IMR-90 (cell line): ENCODE measurements at regions not wholly inside any gene's neighbourhood (a gene's known extent, or its start where the extent isn't known, plus 50 kb on each side); places are given as distances from the start of the nearest gene placed in this dataset.
A peak's percentile ranks its signal among the peaks of the same experiment; 100 is the strongest.

Experiments
- ATAC-seq: fragments of 200-7000 bp; cut with Tn5 transposase; 2 replicates; pipeline ENCODE4 v1.9.1; 2020; ENCODE audit warnings: low read depth, mild to moderate bottlenecking, moderate library complexity
- BruUV-seq: library from RNA; stranded (reverse); fragments of 400-500 nt; replicated peaks from 2 replicates; lab custom pipeline; 2021; lab: Mats Ljungman, UMichigan
- CTCF ChIA-PET: fragments of 300-600 bp; formaldehyde crosslinking; extraction: SDS; loops from one replicate; lab custom pipeline; 2021; ENCODE audit warnings: antibody characterized with exemption; lab: Yijun Ruan, JAX
- POLR2A ChIA-PET: fragments of 300-600 bp; sonication (Branson Sonifier 250); formaldehyde crosslinking; loops from one replicate; lab custom pipeline; 2022; ENCODE audit warnings: antibody characterized with exemption; ENCODE audit not compliant: unreplicated experiment; lab: Charles Lee
- DNase-seq: peaks from one replicate; pipeline ENCODE4 v3.0.0; 2013
- H2AFZ ChIP-seq: replicated peaks from 2 replicates; pipeline ENCODE3; 2013; ENCODE audit warnings: low read length, mild to moderate bottlenecking; ENCODE audit not compliant: poor library complexity
- H2AK5ac ChIP-seq: 2 replicates; pipeline ENCODE4 v1.6.1; 2013; ENCODE audit warnings: low read depth, low read length, inconsistent platforms
- H2AK9ac ChIP-seq: replicated peaks from 2 replicates; pipeline ENCODE3; 2013; ENCODE audit warnings: mild to moderate bottlenecking, low read depth, low read length, moderate library complexity; ENCODE audit not compliant: poor library complexity
- H2BK120ac ChIP-seq: 2 replicates; pipeline ENCODE4 v1.6.1; 2013; ENCODE audit warnings: low read depth, low read length, inconsistent platforms
- H2BK15ac ChIP-seq: 3 replicates; pipeline ENCODE4 v1.6.1; 2013; ENCODE audit warnings: low read depth, low read length, inconsistent platforms
- H2BK20ac ChIP-seq: 2 replicates; pipeline ENCODE4 v1.6.1; 2013; ENCODE audit warnings: low read depth, mild to moderate bottlenecking, inconsistent platforms, low read length, moderate library complexity
- H2BK5ac ChIP-seq: 2 replicates; pipeline ENCODE4 v1.6.1; 2013; ENCODE audit warnings: mild to moderate bottlenecking, low read depth, low read length, inconsistent platforms; ENCODE audit not compliant: poor library complexity, severe bottlenecking
- H3K14ac ChIP-seq: replicated peaks from 2 replicates; pipeline ENCODE4 v1.6.1; 2013; ENCODE audit warnings: low read depth, low read length, inconsistent platforms
- H3K18ac ChIP-seq: 2 replicates; pipeline ENCODE4 v1.6.1; 2013; ENCODE audit warnings: low read depth, low read length, control low read depth
- H3K23ac ChIP-seq: 2 replicates; pipeline ENCODE4 v1.6.1; 2013; ENCODE audit warnings: low read depth, low read length, inconsistent platforms
- H3K27ac ChIP-seq: 2 replicates; pipeline ENCODE4 v1.5.1; 2013; ENCODE audit warnings: mild to moderate bottlenecking, control low read depth, low read length; ENCODE audit not compliant: insufficient read depth
- H3K27me3 ChIP-seq: 2 replicates; pipeline ENCODE4 v1.6.1; 2013; ENCODE audit warnings: low read length; ENCODE audit not compliant: control insufficient read depth, insufficient read depth
- H3K36me3 ChIP-seq: 2 replicates; pipeline ENCODE4 v1.6.1; 2013; ENCODE audit warnings: low read length, mixed read lengths; ENCODE audit not compliant: control insufficient read depth, insufficient read depth
- H3K4ac ChIP-seq: 2 replicates; pipeline ENCODE4 v1.6.1; 2013; ENCODE audit warnings: low read depth, low read length, inconsistent platforms
- H3K4me1 ChIP-seq: 2 replicates; pipeline ENCODE4 v1.6.1; 2013; ENCODE audit warnings: low read length, mixed read lengths; ENCODE audit not compliant: control insufficient read depth, insufficient read depth
- H3K4me2 ChIP-seq: 2 replicates; pipeline ENCODE4 v1.6.1; 2013; ENCODE audit warnings: low read depth, mild to moderate bottlenecking, control low read depth, low read length, moderate library complexity
- H3K4me3 ChIP-seq: 2 replicates; pipeline ENCODE4 v1.5.1; 2013; ENCODE audit warnings: low read depth, mild to moderate bottlenecking, control low read depth, low read length, moderate library complexity; ENCODE audit not compliant: insufficient read depth
- H3K56ac ChIP-seq: 2 replicates; pipeline ENCODE4 v1.6.1; 2013; ENCODE audit warnings: low read length, inconsistent platforms; ENCODE audit not compliant: insufficient read depth; ENCODE audit errors: extremely low read depth
- H3K79me1 ChIP-seq, 2 experiments: 2 replicates each; pipeline ENCODE4 v1.6.1; 2013; ENCODE audit warnings: low read length in 2 of 2, inconsistent platforms in 1 of 2, low read depth in 1 of 2
- H3K9ac ChIP-seq: 2 replicates; pipeline ENCODE4 v1.6.1; 2013; ENCODE audit warnings: low read depth, low read length, control low read depth
- H3K9me1 ChIP-seq: 2 replicates; pipeline ENCODE4 v1.6.1; 2013; ENCODE audit warnings: low read length, inconsistent platforms; ENCODE audit not compliant: insufficient read depth
- H3K9me3 ChIP-seq: 2 replicates; pipeline ENCODE4 v1.6.1; 2013; ENCODE audit warnings: low read length; ENCODE audit not compliant: control insufficient read depth, insufficient read depth
- H4K20me1 ChIP-seq: 2 replicates; pipeline ENCODE4 v1.6.1; 2013; ENCODE audit warnings: low read length, inconsistent platforms; ENCODE audit not compliant: insufficient read depth
- H4K5ac ChIP-seq: 2 replicates; pipeline ENCODE4 v1.6.1; 2013; ENCODE audit warnings: mild to moderate bottlenecking, low read depth, low read length, control low read depth
- H4K8ac ChIP-seq, 2 experiments: 2 replicates each; pipeline ENCODE4 v1.6.1; 2013; ENCODE audit warnings: low read depth in 2 of 2, low read length in 2 of 2, control low read depth in 1 of 2, inconsistent platforms in 1 of 2
- H4K91ac ChIP-seq: 2 replicates; pipeline ENCODE4 v1.6.1; 2013; ENCODE audit warnings: low read depth, low read length, inconsistent platforms; ENCODE audit not compliant: insufficient read depth
- CEBPB ChIP-seq: IDR thresholded peaks from 2 replicates; pipeline ENCODE4 v1.6.1; 2012; ENCODE audit warnings: low read depth, low read length, improper control_type of control experiment
- CHD1 ChIP-seq: IDR thresholded peaks from 2 replicates; pipeline ENCODE4 v1.6.1; 2012; ENCODE audit warnings: low read depth, low read length, improper control_type of control experiment
- CTCF ChIP-seq: conservative IDR thresholded peaks from 2 replicates; pipeline ENCODE4 v1.5.1; 2012; ENCODE audit warnings: mild to moderate bottlenecking, low read depth, low read length, improper control_type of control experiment
- ELK1 ChIP-seq: fragments of 150-350 bp; IDR thresholded peaks from 2 replicates; pipeline ENCODE4 v1.6.1; 2016; ENCODE audit warnings: low read depth, mild to moderate bottlenecking, low read length, moderate library complexity, borderline replicate concordance
- FOS ChIP-seq: fragments of 150-350 bp; IDR thresholded peaks from 2 replicates; pipeline ENCODE4 v1.6.1; 2016; ENCODE audit warnings: low read depth, low read length
- MXI1 ChIP-seq: IDR thresholded peaks from 2 replicates; pipeline ENCODE4 v1.6.1; 2012; ENCODE audit warnings: low read depth, mild to moderate bottlenecking, low read length, moderate library complexity, borderline replicate concordance
- RAD21 ChIP-seq: IDR thresholded peaks from 2 replicates; pipeline ENCODE4 v1.6.1; 2012; ENCODE audit warnings: low read length, improper control_type of control experiment
- RCOR1 ChIP-seq: IDR thresholded peaks from 2 replicates; pipeline ENCODE4 v1.6.1; 2012; ENCODE audit warnings: mild to moderate bottlenecking, low read length, improper control_type of control experiment; ENCODE audit not compliant: insufficient replicate concordance
- RFX5 ChIP-seq: IDR thresholded peaks from 2 replicates; pipeline ENCODE4 v1.8.0; 2012; ENCODE audit warnings: low read depth, mild to moderate bottlenecking, low read length, moderate library complexity
- SMC3 ChIP-seq: fragments of 150-350 bp; IDR thresholded peaks from 2 replicates; pipeline ENCODE4 v1.6.1; 2016; ENCODE audit warnings: low read depth, mild to moderate bottlenecking, antibody characterized with exemption, low read length, moderate library complexity
- WGBS, 2 experiments: methylation state at CpG; one replicate each; pipeline versions ENCODE4 v1.1.5 to v1.1.7; 2013; ENCODE audit warnings: missing lambda C conversion rate in 2 of 2; ENCODE audit not compliant: insufficient read length in 1 of 2; ENCODE audit errors: extremely low coverage in 2 of 2; 5-methylcytosine and 5-hydroxymethylcytosine counted together
- dilution Hi-C: fragments of 300-500 bp; cut with HindIII; formaldehyde crosslinking; loops from one replicate; pipeline ENCODE4 v1.14.3; 2018; ENCODE audit warnings: low sequenced_read_pairs; ENCODE audit not compliant: unreplicated experiment
- in situ Hi-C: fragments of 300-500 bp; cut with MboI; formaldehyde crosslinking; loops from 3 replicates; pipeline ENCODE4 v1.14.3; 2019; ENCODE audit warnings: low sequenced_read_pairs, inconsistent platforms, mixed read lengths
- intact Hi-C: fragments of 100-400 bp; cut with micrococcal nuclease; formaldehyde crosslinking; loops from 2 replicates; pipeline ENCODE4 v1.10.0; 2022

- Histone ChIP-seq H4K8ac (no peak overlapping the region), H2BK120ac (no peak overlapping the region), H3K9ac (no peak overlapping the region), H4K5ac (no peak overlapping the region), H4K91ac (no peak overlapping the region), H3K9me1 (peaks cover 4% of the 10 kb centered on the region; the same call in 1 of the 2 replicates), H3K79me1 (no peaks in the 10 kb centered on the region), H3K4me1 (peaks cover 13% of the 10 kb centered on the region), H3K4me2 (no peak overlapping the region), H3K36me3 (no peaks in the 10 kb centered on the region), H3K4me3 (no peak overlapping the region), H3K4ac (no peak overlapping the region), H3K9me3 (no peaks in the 10 kb centered on the region; the same call in none of the 2 replicates), H2AK5ac (peak overlapping the region; percentile 61; the same call in 1 of the 2 replicates), H2AK9ac (no peak overlapping the region), H2BK5ac (no peak overlapping the region), H4K20me1 (no peaks in the 10 kb centered on the region), H3K23ac (no peak overlapping the region), H2AFZ (peak overlapping the region; percentile 29), H3K56ac (no peak overlapping the region), H2BK20ac (no peak overlapping the region), H3K18ac (no peak overlapping the region; the same call in 1 of the 2 replicates), H3K27ac (no peak overlapping the region), H2BK15ac (no peak overlapping the region; the same call in 2 of the 3 replicates), H3K14ac (0 out of 2 replicates have a peak overlapping the region, but pooled peaks have one; percentile 28), H3K27me3 (no peaks in the 10 kb centered on the region)
- ChIA-PET CTCF (no interaction called here), POLR2A (no interaction called here)
- intact Hi-C loops (no loop called here), dilution Hi-C loops (no loop called here), in situ Hi-C loops (no loop called here)
- TF ChIP-seq FOS (no peak), CHD1 (no peak), SMC3 (no peak), RFX5 (no peak), MXI1 (no peak), RAD21 (no peak), CEBPB (no peak), RCOR1 (no peak), CTCF (no peak), ELK1 (no peak)
- BruUV-seq: no TSS peak
- no CpG with 5 or more reads among the region's 6 CpGs for WGBS, 2 experiments
- ATAC-seq (no peak), DNase-seq (peak; percentile 3)
These were observed 132.6 kb upstream of the NAMPT start for GRCh38 chr7:106417273-106417902.
